OCI-LY3 (cell line): ENCODE measurements at regions not wholly inside any gene's neighbourhood (a gene's known extent, or its start where the extent isn't known, plus 50 kb on each side); places are given as distances from the start of the nearest gene placed in this dataset.

ENCODE experiments used
- H2AFZ ChIP-seq: fragments of 200-600, 300-600 bp; shearing (Covaris generic); 2 replicates; pipeline ENCODE4 v1.6.0; 2014; ENCODE audit warnings: antibody characterized with exemption, low read depth, low read length
- H3K27ac ChIP-seq: fragments of 200-600, 300-600 bp; sonication (generic); 2 replicates; pipeline ENCODE4 v1.5.1; 2014; ENCODE audit warnings: mild to moderate bottlenecking, low read length, moderate library complexity, mixed read lengths
- H3K27me3 ChIP-seq: fragments of 200-600, 300-600 bp; sonication (generic); 2 replicates; pipeline ENCODE4 v1.6.1; 2014; ENCODE audit warnings: low read depth, low read length, mixed read lengths
- H3K36me3 ChIP-seq: fragments of 200-600, 300-600 bp; sonication (generic); replicated peaks from 2 replicates; pipeline ENCODE3; 2014; ENCODE audit warnings: low read depth, low read length, mixed read lengths
- H3K4me1 ChIP-seq: fragments of 300-600, 200-600 bp; sonication (generic); 2 replicates; pipeline ENCODE4 v1.6.1; 2014; ENCODE audit warnings: low read length, mixed read lengths
- H3K4me2 ChIP-seq: fragments of 200-600, 300-600 bp; sonication (generic); 2 replicates; pipeline ENCODE4 v1.6.1; 2014; ENCODE audit warnings: low read length, mixed read lengths
- H3K4me3 ChIP-seq: fragments of 300-600, 200-600 bp; sonication (generic); 2 replicates; pipeline ENCODE4 v1.5.1; 2014; ENCODE audit warnings: antibody characterized with exemption, mild to moderate bottlenecking, low read length, moderate library complexity
- H3K79me2 ChIP-seq: fragments of 300-600, 200-600 bp; shearing (Covaris generic); 2 replicates; pipeline ENCODE4 v1.6.1; 2014; ENCODE audit warnings: mild to moderate bottlenecking, low read length, mixed read lengths
- H3K9ac ChIP-seq: fragments of 300-600, 200-600 bp; shearing (Covaris generic); 2 replicates; pipeline ENCODE4 v1.6.0; 2014; ENCODE audit warnings: mild to moderate bottlenecking, low read length, moderate library complexity
- H3K9me3 ChIP-seq: fragments of 200-600, 300-600 bp; shearing (Covaris generic); 2 replicates; pipeline ENCODE4 v1.6.1; 2014; ENCODE audit warnings: low read length, mixed read lengths; ENCODE audit not compliant: insufficient read depth
- H4K20me1 ChIP-seq: fragments of 200-600, 300-600 bp; sonication (generic); 2 replicates; pipeline ENCODE4 v1.6.1; 2016; ENCODE audit warnings: low read length, mixed read lengths; ENCODE audit not compliant: insufficient read depth
- CTCF ChIP-seq: fragments of 200-600, 300-600 bp; sonication (generic); IDR thresholded peaks from 2 replicates; pipeline ENCODE4 v1.5.1; 2014; ENCODE audit warnings: antibody characterized with exemption, low read length, low read depth
- EZH2phosphoT487 ChIP-seq: fragments of 200-600 bp; shearing (Covaris generic); IDR thresholded peaks from 2 replicates; pipeline ENCODE4 v1.6.1; 2018; ENCODE audit warnings: antibody characterized with exemption, mixed run types, low read depth

- Histone ChIP-seq H3K4me1 (no peaks in the 10 kb centered on the region), H4K20me1 (no peaks in the 10 kb centered on the region), H3K9ac (no peak overlapping the region), H3K4me2 (no peak overlapping the region), H2AFZ (no peak overlapping the region), H3K27ac (no peak overlapping the region), H3K36me3 (no peaks in the 10 kb centered on the region), H3K79me2 (no peaks in the 10 kb centered on the region), H3K4me3 (no peak overlapping the region), H3K9me3 (no peaks in the 10 kb centered on the region), H3K27me3 (peaks cover 6% of the 10 kb centered on the region; the same call in 1 of the 2 replicates)
- TF ChIP-seq CTCF (no peak), EZH2phosphoT487 (no peak)
Measured at GRCh38 chr11:32267679-32268187, 167.6 kb downstream of the WT1 start.

GRCh38 chr11:32273931-32274330 is 161.4 kb downstream of the WT1 start:
- Histone ChIP-seq H2AFZ (no peak overlapping the region), H3K9me3 (no peaks in the 10 kb centered on the region), H3K4me1 (no peaks in the 10 kb centered on the region), H3K4me3 (no peak overlapping the region), H3K4me2 (no peak overlapping the region), H4K20me1 (no peaks in the 10 kb centered on the region), H3K9ac (no peak overlapping the region), H3K79me2 (no peaks in the 10 kb centered on the region), H3K36me3 (no peaks in the 10 kb centered on the region), H3K27ac (no peak overlapping the region), H3K27me3 (peaks cover 6% of the 10 kb centered on the region; the same call in 1 of the 2 replicates)
- TF ChIP-seq EZH2phosphoT487 (no peak), CTCF (no peak)

- H3K79me2 ChIP-seq, result no peaks in the 10 kb centered on the region
- no peaks in the 10 kb centered on the region for H3K9me3 ChIP-seq
- no peak overlapping the region for H3K27ac ChIP-seq
- TF ChIP-seq EZH2phosphoT487 (no peak), CTCF (0 out of 2 replicates have a peak, but pooled peaks have one; percentile 8)
- no peaks in the 10 kb centered on the region for H4K20me1 ChIP-seq
- H3K36me3 ChIP-seq, result no peaks in the 10 kb centered on the region
- H3K4me3 ChIP-seq, result no peak overlapping the region
- H3K4me1 ChIP-seq, result no peaks in the 10 kb centered on the region
- H3K27me3 ChIP-seq, result peaks cover 5% of the 10 kb centered on the region; the same call in 1 of the 2 replicates
- no peak overlapping the region for H3K4me2 ChIP-seq
- H3K9ac ChIP-seq, result no peak overlapping the region
- H2AFZ ChIP-seq, result no peak overlapping the region
Measured at GRCh38 chr11:32279672-32280071, 155.7 kb downstream of the WT1 start.

GRCh38 chr11:32280339-32280738 is 155.0 kb downstream of the WT1 start:
- Histone ChIP-seq H2AFZ (no peak overlapping the region), H3K36me3 (no peaks in the 10 kb centered on the region), H3K79me2 (no peaks in the 10 kb centered on the region), H3K4me3 (no peak overlapping the region), H3K9me3 (no peaks in the 10 kb centered on the region), H3K27me3 (peaks cover 5% of the 10 kb centered on the region; the same call in 1 of the 2 replicates), H3K4me2 (no peak overlapping the region), H3K9ac (no peak overlapping the region), H3K27ac (no peak overlapping the region), H4K20me1 (no peaks in the 10 kb centered on the region), H3K4me1 (no peaks in the 10 kb centered on the region)
- TF ChIP-seq CTCF, result no peak
- no peak for TF ChIP-seq EZH2phosphoT487
